Trophoblast cell (in vitro differentiated cells and primary cell): ENCODE measurements at regions not wholly inside any gene's neighbourhood (a gene's known extent, or its start where the extent isn't known, plus 50 kb on each side); places are given as distances from the start of the nearest gene placed in this dataset.
"Not testable (repeated sequence)": the region's sequence is repeated elsewhere in the genome, so short reads cannot be mapped to it uniquely, and the experiment has no call there.

Experiments
- DNase-seq, 2 donors: peaks; one replicate each; pipeline ENCODE4 v3.0.0-alpha.2; 2016
- H2AFZ ChIP-seq: 2 replicates; pipeline ENCODE4 v1.6.1; 2013; ENCODE audit warnings: low read length, moderate library complexity, mild to moderate bottlenecking; ENCODE audit not compliant: insufficient read depth, poor library complexity
- H2AK5ac ChIP-seq: 2 replicates; pipeline ENCODE4 v1.6.1; 2013; ENCODE audit warnings: mild to moderate bottlenecking, low read length
- H2BK120ac ChIP-seq: 2 replicates; pipeline ENCODE4 v1.6.1; 2013; ENCODE audit warnings: low read length, mild to moderate bottlenecking, moderate library complexity; ENCODE audit not compliant: insufficient read depth, poor library complexity
- H2BK12ac ChIP-seq: 2 replicates; pipeline ENCODE4 v1.6.1; 2013; ENCODE audit warnings: mild to moderate bottlenecking, low read length, moderate library complexity
- H2BK5ac ChIP-seq: 2 replicates; pipeline ENCODE4 v1.6.1; 2013; ENCODE audit warnings: low read length, low read depth, moderate library complexity, mild to moderate bottlenecking; ENCODE audit not compliant: poor library complexity
- H3K14ac ChIP-seq: 2 replicates; pipeline ENCODE4 v1.6.1; 2013; ENCODE audit warnings: mild to moderate bottlenecking, low read length
- H3K18ac ChIP-seq: 2 replicates; pipeline ENCODE4 v1.6.1; 2013; ENCODE audit warnings: mild to moderate bottlenecking, low read length
- H3K23ac ChIP-seq: 2 replicates; pipeline ENCODE4 v1.6.1; 2013; ENCODE audit warnings: low read length
- H3K27ac ChIP-seq: 2 replicates; pipeline ENCODE4 v1.5.1; 2013; ENCODE audit warnings: low read depth, mild to moderate bottlenecking, inconsistent platforms, low read length, moderate library complexity
- H3K27me3 ChIP-seq: 2 replicates; pipeline ENCODE4 v1.6.1; 2013; ENCODE audit warnings: inconsistent platforms, mild to moderate bottlenecking, low read length, moderate library complexity; ENCODE audit not compliant: insufficient read depth
- H3K36me3 ChIP-seq, 2 experiments: 1 replicate in 1 of 2; 2 replicates in 1 of 2; pipeline ENCODE4 v1.6.1; 2013; ENCODE audit warnings: low read length in 2 of 2, mild to moderate bottlenecking in 2 of 2, moderate library complexity in 1 of 2; ENCODE audit not compliant: insufficient read depth in 2 of 2, control insufficient read depth in 1 of 2
- H3K4ac ChIP-seq: 2 replicates; pipeline ENCODE4 v1.6.1; 2013; ENCODE audit warnings: low read depth, mild to moderate bottlenecking, low read length, moderate library complexity
- H3K4me1 ChIP-seq, 2 experiments: 1 replicate in 1 of 2; 2 replicates in 1 of 2; pipeline ENCODE4 v1.6.1; 2013; ENCODE audit warnings: low read length in 2 of 2, mild to moderate bottlenecking in 2 of 2, moderate library complexity in 1 of 2; ENCODE audit not compliant: insufficient read depth in 2 of 2, control insufficient read depth in 1 of 2
- H3K4me2 ChIP-seq: 2 replicates; pipeline ENCODE4 v1.6.1; 2013; ENCODE audit warnings: inconsistent platforms, mild to moderate bottlenecking, low read length, moderate library complexity
- H3K4me3 ChIP-seq: 2 replicates; pipeline ENCODE4 v1.5.1; 2013; ENCODE audit warnings: mild to moderate bottlenecking, low read depth, low read length, inconsistent platforms
- H3K79me1 ChIP-seq: one replicate; pipeline ENCODE4 v1.6.1; 2013; ENCODE audit warnings: low read length
- H3K79me2 ChIP-seq: 2 replicates; pipeline ENCODE4 v1.6.1; 2013; ENCODE audit warnings: low read length, mild to moderate bottlenecking; ENCODE audit not compliant: control insufficient read depth, insufficient read depth, poor library complexity
- H3K9ac ChIP-seq: 2 replicates; pipeline ENCODE4 v1.6.1; 2013; ENCODE audit warnings: mild to moderate bottlenecking, low read length
- H3K9me3 ChIP-seq: 2 replicates; pipeline ENCODE4 v1.6.1; 2013; ENCODE audit warnings: low read depth, mild to moderate bottlenecking, control low read depth, inconsistent platforms, low read length; ENCODE audit not compliant: insufficient read depth
- H4K12ac ChIP-seq: 2 replicates; pipeline ENCODE4 v1.6.1; 2013; ENCODE audit warnings: low read depth, mild to moderate bottlenecking, low read length, moderate library complexity
- H4K8ac ChIP-seq: 2 replicates; pipeline ENCODE4 v1.6.1; 2013; ENCODE audit warnings: low read depth, mild to moderate bottlenecking, low read length, moderate library complexity
- H4K91ac ChIP-seq: one replicate; pipeline ENCODE4 v1.6.1; 2013; ENCODE audit warnings: low read depth, mild to moderate bottlenecking, low read length, moderate library complexity
- WGBS: extraction: QIAGEN DNeasy Blood & Tissue Kit; methylation state at CpG from one replicate; pipeline ENCODE4 v1.1.7; 2013; ENCODE audit warnings: missing lambda C conversion rate; ENCODE audit not compliant: insufficient read length, insufficient coverage; ENCODE audit errors: extremely low coverage; 5-methylcytosine and 5-hydroxymethylcytosine counted together

DNA sequence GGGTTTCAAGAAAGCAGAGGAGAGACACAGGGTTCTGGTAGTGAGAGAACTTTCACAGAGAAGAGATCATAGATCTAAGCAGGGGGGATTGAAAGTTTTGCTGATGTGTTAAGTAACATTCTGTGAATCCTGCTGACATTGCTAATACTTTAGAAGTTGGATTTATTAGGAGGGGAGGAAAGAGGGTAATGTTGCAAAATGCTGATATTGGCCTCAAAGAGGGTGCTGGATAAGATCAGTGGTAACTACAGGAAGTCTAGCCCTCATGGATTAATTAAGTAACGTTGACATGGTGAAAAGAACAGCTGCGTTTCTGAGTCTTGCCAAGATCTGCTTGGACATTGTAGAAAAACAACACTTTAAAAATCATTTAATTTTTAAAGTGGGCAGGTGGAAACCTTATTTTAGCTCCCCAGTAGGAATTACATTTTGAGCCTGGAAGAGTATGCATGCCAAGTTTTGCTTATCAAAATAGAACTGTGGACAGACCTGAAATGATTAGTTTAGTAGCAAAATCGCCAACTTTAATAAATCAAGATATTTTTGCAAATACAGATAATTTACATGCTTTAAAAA is 606.0 kb upstream of the HTR1E start:
- H3K79me1 ChIP-seq: no peaks in the 10 kb centered on the region
- H3K9me3 ChIP-seq: no peaks in the 10 kb centered on the region
- no peak overlapping the region for H3K23ac ChIP-seq
- no peak overlapping the region for H3K18ac ChIP-seq
- no peaks in the 10 kb centered on the region for H3K79me2 ChIP-seq
- H3K4me2 ChIP-seq: no peak overlapping the region
- no peaks in the 10 kb centered on the region for H3K27me3 ChIP-seq
- H4K91ac ChIP-seq: no peak overlapping the region
- WGBS: no CpG with 5 or more reads among the region's 3 CpGs
- H3K36me3 ChIP-seq: no peaks in the 10 kb centered on the region
- no peak overlapping the region for H2AFZ ChIP-seq
- no peak overlapping the region for H2BK120ac ChIP-seq
- no peak overlapping the region for H3K4ac ChIP-seq
- H3K4me3 ChIP-seq: no peak overlapping the region
- H4K8ac ChIP-seq: no peak overlapping the region
- no peak overlapping the region for H4K12ac ChIP-seq
- H3K27ac ChIP-seq: no peak overlapping the region
- H3K9ac ChIP-seq: no peak overlapping the region
- H3K14ac ChIP-seq: no peak overlapping the region
- DNase-seq: no peak
- H2BK5ac ChIP-seq: no peak overlapping the region
- no peak overlapping the region for H2AK5ac ChIP-seq
- no peaks in the 10 kb centered on the region for H3K4me1 ChIP-seq
- H2BK12ac ChIP-seq: no peak overlapping the region

DNA sequence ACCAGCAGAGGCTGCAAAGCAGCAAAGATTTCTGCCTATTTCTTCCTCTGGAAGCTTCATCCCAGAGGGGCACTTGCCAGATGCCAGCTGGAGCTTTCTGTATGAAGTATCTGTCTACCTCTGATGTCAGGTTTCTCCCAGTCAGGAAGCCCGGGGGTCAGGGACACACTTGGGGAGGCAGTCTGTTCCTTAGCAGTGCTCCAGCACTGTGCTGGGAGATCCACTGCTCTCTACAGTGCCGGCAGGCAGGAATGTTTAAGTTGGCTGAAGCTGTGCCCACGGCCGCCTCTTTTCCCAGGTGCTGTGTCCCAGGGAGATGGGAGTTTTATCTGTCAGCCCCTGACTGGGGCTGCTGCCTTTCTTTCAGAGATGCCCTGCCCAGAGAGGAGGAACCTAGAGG is 631.1 kb upstream of the HTR1E start:
- no peak overlapping the region for H3K4me3 ChIP-seq
- no peak overlapping the region for H2AK5ac ChIP-seq
- WGBS: no CpG with 5 or more reads among the region's 4 CpGs

DNA sequence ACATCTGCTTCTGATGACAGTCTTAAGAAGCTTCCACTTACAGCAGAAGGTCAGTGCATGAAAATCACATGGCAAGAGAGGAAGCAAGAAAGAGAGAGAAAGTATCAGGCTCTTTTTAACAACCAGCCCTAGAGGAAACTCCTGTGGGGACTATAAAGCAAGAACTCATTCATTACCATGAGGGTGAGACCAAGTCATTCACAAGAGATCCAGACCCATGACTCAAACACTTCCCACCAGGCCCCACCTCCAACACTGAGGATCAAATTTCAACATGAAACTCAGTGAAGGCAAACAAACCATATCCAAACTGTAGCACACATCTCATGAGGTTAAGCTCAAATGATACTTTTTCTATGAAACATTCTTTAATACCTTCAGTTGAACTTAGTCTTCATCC is 643.2 kb upstream of the SYNCRIP start:
- Histone ChIP-seq H2BK120ac (no peak overlapping the region), H3K4me3 (no peak overlapping the region), H2AFZ (no peak overlapping the region), H4K12ac (no peak overlapping the region), H2AK5ac (no peak overlapping the region), H3K4me1 (no peaks in the 10 kb centered on the region), H2BK5ac (no peak overlapping the region), H3K4me2 (no peak overlapping the region), H3K27me3 (no peaks in the 10 kb centered on the region), H3K9ac (no peak overlapping the region), H3K9me3 (peaks cover 10% of the 10 kb centered on the region), H4K91ac (no peak overlapping the region), H3K14ac (no peak overlapping the region), H2BK12ac (no peak overlapping the region), H3K79me1 (no peaks in the 10 kb centered on the region), H4K8ac (no peak overlapping the region), H3K79me2 (no peaks in the 10 kb centered on the region), H3K4ac (no peak overlapping the region), H3K27ac (no peak overlapping the region), H3K18ac (no peak overlapping the region), H3K36me3 (no peaks in the 10 kb centered on the region), H3K23ac (no peak overlapping the region)
- DNase-seq: no peak

More for the DNA sequence above, 631.1 kb upstream of the HTR1E start:
- Histone ChIP-seq H3K36me3 (no peaks in the 10 kb centered on the region), H3K79me1 (no peaks in the 10 kb centered on the region), H3K23ac (no peak overlapping the region), H4K12ac (no peak overlapping the region), H4K91ac (no peak overlapping the region), H2BK120ac (no peak overlapping the region), H3K4ac (no peak overlapping the region), H3K27ac (no peak overlapping the region), H2BK5ac (no peak overlapping the region), H3K4me1 (peaks cover 0 to 2% of the 10 kb centered on the region in 2 experiments), H3K18ac (no peak overlapping the region), H3K9ac (no peak overlapping the region), H3K27me3 (no peaks in the 10 kb centered on the region), H2AFZ (no peak overlapping the region), H4K8ac (no peak overlapping the region), H3K9me3 (peaks cover 2% of the 10 kb centered on the region), H3K79me2 (no peaks in the 10 kb centered on the region), H3K4me2 (no peak overlapping the region), H2BK12ac (no peak overlapping the region), H3K14ac (no peak overlapping the region)
- no peak for DNase-seq

DNA sequence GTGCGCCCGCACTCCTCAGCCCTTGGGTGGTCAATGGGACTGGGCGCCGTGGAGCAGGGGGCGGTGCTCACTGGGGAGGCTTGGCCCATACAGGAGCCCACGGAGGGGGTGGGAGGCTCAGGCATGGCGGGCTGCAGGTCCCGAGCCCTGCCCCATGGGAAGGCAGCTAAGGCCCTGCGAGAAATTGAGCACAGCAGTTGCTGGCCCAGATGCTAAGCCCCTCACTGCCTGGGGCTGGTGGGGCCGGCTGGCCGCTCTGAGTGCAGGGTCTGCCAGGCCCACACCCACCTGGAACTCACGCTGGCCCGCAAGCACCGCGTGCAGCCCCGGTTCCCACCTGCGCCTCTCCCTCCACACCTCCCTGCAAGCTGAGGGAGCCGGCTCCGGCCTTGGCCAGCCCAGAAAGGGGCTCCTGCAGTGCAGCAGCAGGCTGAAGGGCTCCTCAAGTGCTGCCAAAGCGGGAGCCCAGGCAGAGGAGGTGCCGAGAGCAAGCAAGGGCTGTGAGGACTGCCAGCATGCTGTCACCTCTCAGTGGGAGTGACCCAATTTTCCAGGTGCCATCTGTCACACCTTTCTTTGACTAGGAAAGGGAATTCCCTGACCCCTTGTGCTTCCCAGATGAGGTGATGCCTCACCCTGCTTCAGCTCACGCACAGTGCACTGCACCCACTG is 642.3 kb upstream of the SYNCRIP start:
- not testable (repeated sequence) for H4K12ac ChIP-seq, H3K4me3 ChIP-seq, H3K79me2 ChIP-seq, H3K4me2 ChIP-seq, H2AFZ ChIP-seq, H3K23ac ChIP-seq, H3K79me1 ChIP-seq, DNase-seq, H4K91ac ChIP-seq, H3K18ac ChIP-seq, H3K9me3 ChIP-seq, H2BK12ac ChIP-seq, H3K27me3 ChIP-seq, H3K14ac ChIP-seq, H3K9ac ChIP-seq, H2BK5ac ChIP-seq, H3K4ac ChIP-seq, H3K27ac ChIP-seq, H3K36me3 ChIP-seq, H2BK120ac ChIP-seq, H3K4me1 ChIP-seq, H4K8ac ChIP-seq, H2AK5ac ChIP-seq
- no CpG with 5 or more reads among the region's 22 CpGs for WGBS
